ENCODE measurements at regions not wholly inside any gene's neighbourhood (a gene's known extent, or its start where the extent isn't known, plus 50 kb on each side); places are given as distances from the start of the nearest gene placed in this dataset.
A peak's percentile ranks its signal among the peaks of the same experiment; 100 is the strongest.

- no peak for TF ChIP-seq BRCA1 (CRISPR knock-in tag; IDR thresholded peaks at IDR 0.05)
- TF ChIP-seq THAP11 (CRISPR knock-in tag; IDR thresholded peaks at IDR 0.05) = no peak
Observed at GRCh38 chr3:176879710-176880109, 317.6 kb downstream of the TBL1XR1 start (continued).

- ATAC-seq (peak; percentile 30; the same call in 2 of the 3 replicates), DNase-seq (ENCODE audit: low spot score) (no peak), FAIRE-seq (no peak)
- WGBS (ENCODE audit: low lambda C conversion rate) = 0% methylated on average over 1 of the region's 1 CpG
- POLR2A ChIA-PET = no interaction called here
- no peak overlapping the region for H2AFZ ChIP-seq (ENCODE audit: low read length)
- H4K20me1 ChIP-seq (ENCODE audit: insufficient read depth, low read length) = no peaks in the 10 kb centered on the region
- H3K4me2 ChIP-seq (ENCODE audit: low read depth, low read length) = no peak overlapping the region
- H3K9ac ChIP-seq (ENCODE audit: insufficient read depth, low read depth, low read length) = no peak overlapping the region
- no peak overlapping the region for H3K4me3 ChIP-seq (replicated peaks in 1 of 3; ENCODE audit: insufficient read depth in 1 of 3, low read depth in 2 of 3, low read length in 3 of 3)
- no peaks in the 10 kb centered on the region for H3K4me1 ChIP-seq (ENCODE audit: insufficient read depth, low read length)
- in situ Hi-C loops (cut with HindIII; ENCODE audit: extremely low pct_ligation_motif_present, low pct_unique_long_range_greater_than_20kb) (loop anchor here (5.0 kb wide), 1 partner anchor 64 kb away; no protein-coding TSS in a partner anchor), intact Hi-C loops (cut with micrococcal nuclease; ENCODE audit: unreplicated experiment) (loop anchor here (5.0 kb wide), 1 partner anchor 904 kb away; no protein-coding TSS in a partner anchor)
- no peaks in the 10 kb centered on the region for H3K36me3 ChIP-seq (replicated peaks in 1 of 2; ENCODE audit: control insufficient read depth in 1 of 2, insufficient read depth in 2 of 2, low read length in 2 of 2)
- H3K27me3 ChIP-seq (ENCODE audit: control insufficient read depth in 1 of 2, insufficient read depth in 2 of 2, low read length in 2 of 2) = no peaks in the 10 kb centered on the region
- TF ChIP-seq SMAD3 (CRISPR knock-in tag; IDR thresholded peaks at IDR 0.05) (no peak), ZNF703 (CRISPR knock-in tag; IDR thresholded peaks at IDR 0.05; ENCODE audit: borderline replicate concordance) (no peak), ZSCAN20 (CRISPR knock-in tag; IDR thresholded peaks at IDR 0.05; ENCODE audit: borderline replicate concordance) (no peak), FIP1L1 (IDR thresholded peaks at IDR 0.05; ENCODE audit: borderline replicate concordance, insufficient read depth, low read depth, low read length) (no peak), FOXK2 (IDR thresholded peaks at IDR 0.05) (no peak), PHF21A (CRISPR knock-in tag; IDR thresholded peaks at IDR 0.05) (no peak), ZNF674 (CRISPR knock-in tag; IDR thresholded peaks at IDR 0.05; ENCODE audit: low read depth) (no peak)
- CTCF ChIA-PET (ENCODE audit: low intra/inter-chr PET ratio, low total read pairs) = interaction anchor here (2.1 kb wide), 1 partner anchor 65 kb away, joined by 53 read pairs; no protein-coding TSS in a partner anchor
- no peaks in the 10 kb centered on the region for H3K9me3 ChIP-seq (ENCODE audit: low read length)
- no peak overlapping the region for H3K27ac ChIP-seq (ENCODE audit: extremely low read length, insufficient read depth, low read length)
- no TSS peak for BruUV-seq (replicated peaks)
- H3K79me2 ChIP-seq (ENCODE audit: insufficient read depth, low read length) = no peaks in the 10 kb centered on the region
Observed at GRCh38 chr3:176873261-176873660, 324.0 kb downstream of the TBL1XR1 start.
